ENCODE measurements at regions not wholly inside any gene's neighbourhood (a gene's known extent, or its start where the extent isn't known, plus 50 kb on each side); places are given as distances from the start of the nearest gene placed in this dataset.

- DNase-seq (ENCODE audit: low read depth) = no peak
These were observed 1148.1 kb upstream of the NCAM2 start for GRCh38 chr21:19850157-19850556.

DNA sequence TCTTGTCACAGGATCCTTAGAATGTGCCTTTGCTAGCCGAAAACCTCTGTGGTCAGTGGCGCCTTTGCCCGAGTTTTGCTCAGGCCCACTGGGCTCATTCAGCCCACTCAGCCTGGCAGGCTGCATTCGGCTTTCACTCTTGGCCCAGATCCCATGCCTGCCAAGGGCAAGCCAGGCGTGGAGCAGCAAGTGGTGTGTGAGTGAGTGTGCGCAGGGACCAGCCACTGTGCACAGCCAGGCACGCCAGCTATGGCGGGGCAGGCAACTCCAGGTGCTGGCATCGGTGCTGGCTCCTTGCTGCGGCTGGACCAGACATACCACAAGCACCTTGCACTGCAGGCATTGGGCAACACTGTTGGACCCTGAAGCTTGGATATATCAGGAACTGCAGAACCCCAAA lies 1145.1 kb upstream of the NCAM2 start:
- DNase-seq (ENCODE audit: low read depth) = no peak

DNA sequence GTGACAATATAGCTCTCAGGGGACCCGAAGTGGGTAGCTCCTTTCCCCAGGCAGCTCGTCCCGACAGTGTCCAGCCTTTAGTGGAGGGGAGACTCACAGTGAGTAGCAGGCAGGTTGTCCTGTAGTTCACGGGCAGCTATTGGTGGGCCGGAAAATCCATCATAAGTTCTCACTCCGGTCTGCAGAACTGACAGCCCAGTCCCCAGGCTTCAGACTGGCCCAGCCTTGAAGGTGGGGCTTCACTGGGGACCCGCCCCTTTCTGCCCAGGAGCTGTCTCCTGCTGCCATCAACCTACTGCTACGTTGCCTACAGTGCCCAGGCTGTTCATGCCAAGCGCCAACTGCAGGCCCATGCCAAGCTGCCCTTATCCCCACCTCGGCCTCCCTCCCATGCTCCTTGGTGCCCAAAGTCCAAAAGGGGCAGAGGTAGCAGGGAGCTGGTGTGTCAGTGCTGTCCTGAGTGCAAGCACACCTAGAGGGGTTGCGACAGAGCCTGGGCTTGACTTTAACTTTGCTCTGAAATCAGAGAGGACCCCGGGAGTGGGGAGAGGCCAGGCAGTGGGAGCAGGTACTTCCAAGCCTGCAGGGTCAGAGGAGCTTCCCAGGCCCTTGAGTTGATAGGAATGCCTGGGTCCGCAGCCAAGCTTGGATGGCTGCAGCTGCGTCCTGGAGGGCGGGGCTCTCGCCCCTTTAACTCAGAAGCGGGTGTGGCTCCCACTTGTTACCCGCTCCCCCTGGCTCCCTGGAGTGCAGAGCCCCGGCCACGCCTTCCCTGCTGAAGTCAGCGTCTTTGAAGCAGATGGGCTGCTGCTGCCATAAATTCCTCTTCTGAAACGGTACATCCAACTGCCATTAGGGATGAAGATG lies 1144.3 kb upstream of the NCAM2 start:
- DNase-seq (ENCODE audit: low read depth) = no peak

DNA sequence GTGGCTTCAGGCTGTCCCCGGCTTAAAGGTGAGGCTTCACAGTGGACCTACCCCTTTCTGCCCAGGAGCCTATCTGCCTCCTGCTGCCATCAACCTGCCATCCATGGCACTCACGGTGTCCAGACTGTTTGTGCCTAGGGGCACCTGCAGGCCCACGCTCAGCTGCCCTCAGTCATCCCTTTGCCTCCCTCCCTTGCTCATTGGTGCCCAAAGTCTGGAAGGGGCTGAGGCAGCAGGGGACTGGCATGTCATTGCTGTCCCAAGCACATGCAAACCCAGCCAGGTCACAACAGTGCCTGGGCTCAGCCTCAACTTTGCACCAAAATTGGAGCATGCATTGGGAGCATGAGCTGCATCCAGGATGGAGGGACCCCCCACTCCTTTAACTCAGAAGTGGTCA lies 1142.7 kb upstream of the NCAM2 start:
- DNase-seq (ENCODE audit: low read depth) = no peak

DNA sequence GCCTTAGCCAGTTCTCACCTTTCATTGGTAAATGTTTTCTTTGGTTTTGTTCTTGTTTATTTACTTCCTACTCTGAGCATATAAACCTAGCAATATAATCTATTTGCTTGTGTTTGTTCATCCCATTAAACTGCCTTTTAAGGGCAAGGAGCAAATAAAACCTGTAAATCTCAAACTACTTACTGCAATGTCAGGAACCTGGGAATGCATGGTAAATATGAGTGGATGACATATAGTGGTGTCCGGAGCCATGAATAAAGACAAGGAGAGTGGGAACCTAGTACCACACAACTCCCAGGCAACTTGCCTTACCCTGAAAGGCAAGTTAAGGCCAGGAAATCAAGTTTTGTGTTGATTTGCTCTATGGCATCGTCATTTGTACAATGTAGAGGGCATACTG lies 1133.7 kb upstream of the NCAM2 start:
- DNase-seq (ENCODE audit: low read depth) = no peak

DNA sequence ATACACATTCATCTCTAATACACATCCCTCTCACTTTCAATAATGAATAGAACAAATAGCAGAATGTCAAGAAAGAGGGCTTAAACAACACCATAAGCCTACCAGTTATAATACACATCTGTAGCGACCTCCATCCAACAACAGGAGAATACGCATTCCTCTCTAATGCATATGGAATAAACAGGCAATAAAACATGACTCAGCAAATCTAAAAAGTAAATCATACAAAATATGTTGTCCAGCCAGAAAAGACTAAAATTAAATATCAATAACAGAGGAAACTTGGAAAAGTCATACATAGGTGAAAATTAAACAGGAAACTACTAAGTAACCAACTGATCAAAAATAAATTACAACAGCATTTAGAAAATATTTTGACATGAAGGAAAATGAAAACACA lies 1127.5 kb upstream of the NCAM2 start:
- no peak for DNase-seq (ENCODE audit: low read depth)

- no peak for DNase-seq (ENCODE audit: low read depth)
These were observed 1123.7 kb upstream of the NCAM2 start for GRCh38 chr21:19874521-19874920.

DNA sequence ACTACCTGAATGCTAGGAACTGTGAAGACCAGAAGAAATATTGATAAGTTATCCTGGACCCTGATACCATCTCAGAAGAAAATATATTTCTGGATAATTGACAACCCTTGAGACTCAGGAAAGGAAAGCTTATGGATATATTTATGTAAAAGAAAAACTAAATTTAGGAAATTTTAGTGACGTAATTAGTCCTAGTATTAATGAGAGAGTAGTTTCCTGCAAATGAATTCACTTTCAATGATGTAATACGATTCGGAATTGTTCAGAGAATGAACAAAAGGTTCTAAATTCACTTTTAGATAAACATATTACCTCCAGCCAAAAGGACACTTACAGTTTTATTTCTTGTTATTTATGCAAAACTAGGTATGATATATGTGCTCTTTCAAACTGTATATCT lies 1120.1 kb upstream of the NCAM2 start:
- no peak for DNase-seq (ENCODE audit: low read depth)

- DNase-seq (ENCODE audit: low read depth) = no peak
These were observed 1098.6 kb upstream of the NCAM2 start for GRCh38 chr21:19899645-19900044.

DNA sequence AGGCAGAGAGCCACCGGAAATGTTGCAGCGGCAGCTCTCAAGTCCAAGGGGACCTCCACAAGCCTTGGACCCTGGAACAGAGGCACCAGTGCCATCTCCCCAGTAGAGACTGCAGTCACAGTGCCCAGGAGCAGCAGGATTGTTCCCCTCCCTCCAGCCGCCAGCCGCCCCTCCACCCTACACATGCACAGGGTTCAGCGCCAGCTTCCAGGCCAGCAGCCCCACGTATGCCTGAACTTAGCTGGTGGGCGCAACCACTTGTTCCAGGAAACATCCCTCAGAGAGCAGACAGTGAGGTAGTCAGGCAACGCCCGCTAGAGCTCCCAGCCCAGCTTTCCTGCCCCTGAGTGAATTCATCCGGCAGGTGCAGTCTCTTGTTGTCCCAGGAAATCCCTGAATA lies 1098.1 kb upstream of the NCAM2 start:
- no peak for DNase-seq (ENCODE audit: low read depth)

- DNase-seq (ENCODE audit: low read depth) = no peak
These were observed 1089.8 kb upstream of the NCAM2 start for GRCh38 chr21:19908390-19908789.

GRCh38 chr21:19914028-19914427 lies 1084.2 kb upstream of the NCAM2 start:
- no peak for DNase-seq (ENCODE audit: low read depth)

DNA sequence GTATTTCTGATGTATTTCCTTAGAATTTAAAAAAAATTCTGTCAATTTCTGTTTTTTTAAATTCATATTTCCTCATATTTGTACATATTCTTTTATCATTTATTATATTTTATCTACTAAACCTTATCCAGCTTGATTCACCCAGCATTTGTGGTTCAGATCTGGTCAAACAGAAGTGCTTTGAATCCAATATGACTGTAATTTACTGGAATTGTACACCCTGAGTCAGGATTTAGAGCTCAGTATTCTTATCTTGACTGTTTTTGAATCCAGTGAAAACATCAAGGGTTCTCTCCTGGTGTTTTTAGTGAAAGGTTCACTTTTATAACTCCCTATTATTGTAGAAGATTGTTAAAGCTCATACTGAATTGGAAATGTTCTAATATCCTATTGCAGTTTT lies 1077.0 kb upstream of the NCAM2 start:
- no peak for DNase-seq (ENCODE audit: low read depth)

DNA sequence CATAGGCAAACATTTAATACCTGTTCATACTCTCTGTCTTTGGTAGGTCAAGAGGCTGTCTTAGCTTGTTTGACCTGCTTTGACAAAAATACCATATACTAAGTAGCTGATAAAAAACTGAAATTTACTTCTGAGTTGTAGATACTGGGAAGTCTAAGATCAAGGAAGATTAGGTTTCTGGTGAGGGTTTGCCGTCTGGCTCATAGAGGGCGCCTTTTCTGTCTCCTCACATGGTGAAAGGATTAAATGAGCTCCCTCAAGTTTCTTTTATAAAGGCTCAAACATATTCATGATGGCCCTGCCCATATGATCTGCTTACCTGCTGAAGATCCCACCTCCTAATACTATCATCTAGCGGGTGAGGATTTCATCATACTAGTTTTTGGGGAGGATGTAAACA lies 1076.1 kb upstream of the NCAM2 start:
- DNase-seq (ENCODE audit: low read depth) = no peak

DNA sequence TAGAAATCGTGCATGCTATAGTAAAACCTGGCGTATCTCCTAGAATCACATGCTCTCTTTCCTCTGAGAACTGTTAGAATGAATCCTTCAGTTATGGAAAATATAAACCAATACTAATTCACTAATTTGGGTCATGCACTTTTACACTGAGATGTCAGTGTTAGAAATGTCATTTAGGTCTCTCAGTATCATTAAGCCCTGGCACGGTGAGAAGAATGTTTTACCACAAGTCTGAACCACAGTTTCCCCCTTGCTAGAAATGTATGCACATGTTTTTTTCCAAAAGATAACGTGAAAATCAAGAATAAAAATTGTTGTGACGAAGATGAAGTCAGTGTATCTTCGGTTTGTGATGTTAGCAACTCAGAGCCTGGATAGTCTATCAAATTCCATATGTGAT lies 1062.7 kb upstream of the NCAM2 start:
- no peak for DNase-seq (ENCODE audit: low read depth)

GRCh38 chr21:19937619-19938018 lies 1060.6 kb upstream of the NCAM2 start:
- no peak for DNase-seq (ENCODE audit: low read depth)

DNA sequence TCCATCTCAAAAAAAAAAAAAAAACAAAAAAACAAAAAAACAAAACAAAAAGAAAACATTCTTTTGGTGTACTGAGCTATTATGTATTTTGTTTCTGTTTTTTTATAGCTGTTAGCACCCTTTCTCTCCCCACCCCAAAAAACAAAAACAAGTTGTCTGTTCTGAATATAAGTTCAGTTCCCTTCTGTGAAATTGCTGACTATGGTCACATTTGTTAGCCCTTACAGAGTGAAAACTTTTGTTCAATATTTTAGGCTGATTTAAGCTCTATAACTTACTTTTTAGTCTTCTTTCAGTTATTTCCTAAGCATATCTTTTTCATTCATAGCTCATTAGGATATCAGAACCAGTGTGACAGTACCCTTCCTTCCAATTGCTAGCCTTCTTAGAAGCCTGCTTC lies 1056.6 kb upstream of the NCAM2 start:
- DNase-seq (ENCODE audit: low read depth) = no peak

- DNase-seq (ENCODE audit: low read depth) = no peak
These were observed 1047.9 kb upstream of the NCAM2 start for GRCh38 chr21:19950347-19950746.

DNA sequence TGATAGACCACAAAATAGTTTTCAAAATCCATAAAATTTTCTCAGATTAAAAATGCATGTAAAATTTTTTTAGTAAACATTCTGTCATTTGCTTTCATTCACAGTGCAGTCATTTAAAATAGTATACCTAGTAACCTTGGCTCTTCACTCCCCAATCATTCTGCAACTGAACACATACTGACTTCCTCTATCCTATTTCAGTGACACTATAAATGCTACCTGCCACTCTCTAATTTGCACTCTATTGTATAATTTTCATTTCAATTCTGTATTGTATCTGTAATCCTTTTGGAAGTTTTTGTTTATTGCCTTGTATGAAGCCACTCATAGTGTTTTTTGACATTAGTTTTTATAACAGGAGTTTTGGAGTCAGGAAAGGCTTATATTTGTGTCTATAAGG lies 1029.1 kb upstream of the NCAM2 start:
- DNase-seq (ENCODE audit: low read depth) = no peak

DNA sequence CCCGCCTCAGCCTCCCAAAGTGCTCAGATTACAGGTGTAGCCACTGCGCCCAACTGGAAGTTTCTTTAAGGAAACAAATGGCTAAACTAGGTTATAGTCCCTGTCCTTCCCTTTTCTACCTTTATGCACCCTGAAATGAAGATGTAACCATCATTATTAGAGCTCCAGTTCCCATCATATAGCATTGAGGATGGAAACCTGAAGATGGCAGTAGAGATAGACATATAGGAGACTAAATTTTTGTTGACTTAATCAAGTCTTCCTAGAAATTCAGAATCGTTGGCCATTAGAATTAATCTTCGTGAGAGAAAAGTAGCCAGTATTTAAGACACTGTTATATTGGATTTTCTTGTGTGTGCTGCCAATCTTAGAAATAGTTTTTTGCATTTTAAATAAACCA lies 1016.3 kb upstream of the NCAM2 start:
- DNase-seq (ENCODE audit: low read depth) = no peak

DNA sequence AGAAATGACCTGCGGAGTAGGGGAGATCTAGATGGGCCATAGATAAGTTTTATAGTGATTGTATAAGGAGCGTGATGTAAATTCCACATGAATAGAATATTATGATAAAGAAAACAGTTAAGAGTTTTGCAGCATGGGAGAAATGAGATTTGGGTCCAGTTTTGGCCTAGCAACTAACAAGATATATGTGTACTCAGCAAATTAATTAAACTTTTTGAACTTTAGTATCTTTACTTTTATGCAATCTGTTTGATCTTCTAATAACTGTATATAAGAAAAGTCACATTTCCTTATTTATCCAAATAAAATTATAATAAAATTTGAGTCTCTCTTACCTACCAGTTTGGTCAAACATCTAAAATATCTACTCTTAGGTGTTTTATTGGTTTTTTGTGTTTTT lies 1011.8 kb upstream of the NCAM2 start:
- DNase-seq (ENCODE audit: low read depth) = no peak

DNA sequence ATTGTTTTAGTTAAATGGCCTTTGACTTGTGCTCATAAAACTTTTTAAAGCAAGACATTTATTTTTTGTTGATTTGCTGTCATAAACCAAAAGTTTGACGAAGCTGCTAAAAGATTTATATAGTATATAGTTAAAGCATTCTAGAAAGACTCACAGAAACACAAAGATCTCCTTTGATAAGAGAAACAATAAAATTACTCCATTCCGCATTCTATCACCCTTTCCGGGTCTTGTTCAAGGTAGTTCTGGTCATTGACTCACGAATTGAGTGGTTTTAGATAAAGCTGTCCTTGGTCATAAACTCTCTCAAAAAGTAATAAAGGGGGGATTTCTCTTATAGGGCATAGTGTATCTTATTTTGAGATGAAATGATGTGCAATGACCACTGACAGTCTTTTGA lies 1010.5 kb upstream of the NCAM2 start:
- no peak for DNase-seq (ENCODE audit: low read depth)

DNA sequence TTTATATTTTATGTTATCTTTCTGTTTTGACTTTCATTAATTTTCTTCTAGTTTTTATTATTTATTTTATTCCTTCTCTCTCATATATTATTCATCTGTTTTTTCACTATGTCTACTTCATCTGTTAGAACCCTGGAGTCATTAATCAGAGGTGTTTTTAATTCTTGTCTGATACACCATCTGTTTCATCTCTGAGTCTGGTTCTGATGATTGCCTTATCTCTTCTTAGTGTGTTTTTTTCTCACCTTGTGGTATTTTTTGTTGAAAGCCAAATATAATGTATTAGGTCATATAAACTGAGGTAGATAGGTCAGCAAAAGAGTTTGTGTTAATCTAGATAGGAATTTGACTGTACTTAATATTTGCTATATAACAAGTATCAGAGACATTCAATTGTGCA lies 1005.7 kb upstream of the NCAM2 start:
- no peak for DNase-seq (ENCODE audit: low read depth)

GRCh38 chr21:19993268-19993667 lies 1004.9 kb upstream of the NCAM2 start:
- DNase-seq (ENCODE audit: low read depth) = no peak
